Large intestine (tissue), 3 donors: ENCODE measurements at regions not wholly inside any gene's neighbourhood (a gene's known extent, or its start where the extent isn't known, plus 50 kb on each side); places are given as distances from the start of the nearest gene placed in this dataset.
"Not testable (repeated sequence)": the region's sequence is repeated elsewhere in the genome, so short reads cannot be mapped to it uniquely, and the experiment has no call there.

Experiments
- DNase-seq, 2 donors: peaks; one replicate each; pipeline versions ENCODE4 v3.0.0 to v3.0.0-alpha.2; 2013
- H3K27ac ChIP-seq: one replicate; pipeline ENCODE4 v1.5.1; 2013; ENCODE audit warnings: low read length
- H3K27me3 ChIP-seq: 2 replicates; pipeline ENCODE4 v1.6.1; 2013; ENCODE audit warnings: low read length; ENCODE audit not compliant: control insufficient read depth, insufficient read depth
- H3K36me3 ChIP-seq: 2 replicates; pipeline ENCODE4 v1.6.1; 2013; ENCODE audit warnings: low read length; ENCODE audit not compliant: control insufficient read depth, insufficient read depth
- H3K4me1 ChIP-seq: one replicate; pipeline ENCODE4 v1.6.1; 2013; ENCODE audit warnings: low read length; ENCODE audit not compliant: control insufficient read depth, insufficient read depth
- H3K4me3 ChIP-seq: one replicate; pipeline ENCODE4 v1.5.1; 2013; ENCODE audit warnings: low read length
- H3K9me3 ChIP-seq: one replicate; pipeline ENCODE4 v1.6.1; 2013; ENCODE audit warnings: mild to moderate bottlenecking, low read depth, low read length, moderate library complexity; ENCODE audit not compliant: control insufficient read depth
- WGBS: methylation state at CpG from one replicate; pipeline ENCODE4 v1.1.5; 2013; ENCODE audit warnings: low lambda C conversion rate; ENCODE audit not compliant: insufficient coverage; 5-methylcytosine and 5-hydroxymethylcytosine counted together

GRCh38 chr18:70558371-70558770 lies 269.5 kb downstream of the SOCS6 start:
- no peak overlapping the region for H3K27ac ChIP-seq
- no peaks in the 10 kb centered on the region for H3K4me1 ChIP-seq
- no peaks in the 10 kb centered on the region for H3K27me3 ChIP-seq
- no peak overlapping the region for H3K4me3 ChIP-seq
- no peak for DNase-seq
- 100% methylated on average over 1 of the region's 1 CpG for WGBS
- H3K9me3 ChIP-seq = no peaks in the 10 kb centered on the region
- no peaks in the 10 kb centered on the region for H3K36me3 ChIP-seq

DNA sequence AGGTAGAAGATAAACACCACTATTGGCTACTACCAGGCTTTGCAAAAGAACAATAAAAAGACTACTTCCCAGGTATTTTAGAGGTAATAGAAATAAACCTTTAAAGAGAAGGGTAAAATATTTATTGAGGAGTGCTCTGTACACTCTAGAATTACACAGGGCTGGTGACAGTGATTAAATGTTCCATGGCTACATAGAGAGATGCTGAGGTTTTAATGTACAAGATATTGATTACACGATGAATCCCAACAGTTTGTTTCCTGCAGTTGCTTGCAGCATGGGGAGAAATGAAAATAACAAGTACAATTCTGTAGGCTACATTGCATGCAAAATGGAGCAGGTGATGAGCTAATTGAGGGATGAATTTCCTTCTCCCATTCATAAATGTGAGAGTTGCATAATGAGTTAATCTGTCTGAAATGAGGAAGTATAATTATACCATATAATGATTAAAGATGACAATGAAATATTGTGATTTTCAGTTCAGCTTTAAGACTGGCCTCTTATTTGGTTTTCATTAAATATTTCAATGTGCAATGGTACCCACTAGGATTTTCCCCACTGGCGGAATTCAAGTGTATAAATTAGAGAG lies 266.1 kb downstream of the SOCS6 start:
- Histone ChIP-seq H3K27ac (no peak overlapping the region), H3K4me3 (no peak overlapping the region), H3K27me3 (no peaks in the 10 kb centered on the region), H3K9me3 (no peaks in the 10 kb centered on the region), H3K36me3 (no peaks in the 10 kb centered on the region), H3K4me1 (no peaks in the 10 kb centered on the region)
- WGBS = 100% methylated on average over 1 of the region's 2 CpGs
- no peak for DNase-seq

GRCh38 chr18:70553936-70554260 lies 265.1 kb downstream of the SOCS6 start:
- no peaks in the 10 kb centered on the region for H3K4me1 ChIP-seq
- no CpG with 5 or more reads among the region's 3 CpGs for WGBS

GRCh38 chr18:70553245-70553935 lies 264.5 kb downstream of the SOCS6 start:
- H3K4me1 ChIP-seq = no peaks in the 10 kb centered on the region
- no peaks in the 10 kb centered on the region for H3K36me3 ChIP-seq
- WGBS = no CpG with 5 or more reads among the region's 10 CpGs
- H3K4me3 ChIP-seq = no peak overlapping the region
- no peaks in the 10 kb centered on the region for H3K27me3 ChIP-seq
- DNase-seq = no peak
- no peaks in the 10 kb centered on the region for H3K9me3 ChIP-seq
- no peak overlapping the region for H3K27ac ChIP-seq

More at GRCh38 chr18:70553936-70554260, 265.1 kb downstream of the SOCS6 start:
- no peak for DNase-seq
- Histone ChIP-seq H3K9me3 (no peaks in the 10 kb centered on the region), H3K36me3 (no peaks in the 10 kb centered on the region), H3K27me3 (no peaks in the 10 kb centered on the region), H3K4me3 (no peak overlapping the region), H3K27ac (no peak overlapping the region)

DNA sequence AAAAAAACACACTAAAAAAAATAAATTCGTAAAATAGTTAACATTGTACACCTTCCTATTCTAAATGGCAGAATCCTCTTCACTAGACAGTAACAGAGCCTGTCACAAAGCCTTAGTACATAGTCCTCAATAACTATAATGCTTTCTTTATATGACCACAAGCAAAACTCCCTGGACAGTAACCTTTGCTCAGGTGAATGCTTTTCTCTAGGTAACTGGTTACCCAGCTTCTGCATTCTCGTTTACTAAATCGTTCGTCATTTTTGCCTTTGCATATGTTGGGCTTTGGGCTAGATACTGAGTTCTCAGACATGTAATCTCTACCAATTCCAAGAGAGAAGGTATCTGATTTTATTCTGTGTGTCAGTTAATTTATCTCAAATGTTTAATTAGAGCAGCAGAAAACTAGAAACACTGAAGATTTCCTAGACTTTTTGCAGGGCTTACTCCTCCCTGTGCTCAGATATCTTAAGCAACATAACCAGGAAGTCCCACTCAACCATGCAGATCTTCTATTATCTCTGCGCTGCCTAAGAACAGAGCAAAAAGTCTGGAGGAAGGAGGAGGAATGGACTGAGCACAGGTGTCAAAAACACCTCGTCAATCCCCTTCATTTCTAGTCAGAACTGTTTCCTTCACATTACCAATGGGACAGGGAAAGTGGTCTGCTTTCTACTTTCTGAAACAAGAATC lies 247.7 kb downstream of the SOCS6 start:
- WGBS = 57% methylated on average over 1 of the region's 6 CpGs
- H3K27ac ChIP-seq = no peak overlapping the region

DNA sequence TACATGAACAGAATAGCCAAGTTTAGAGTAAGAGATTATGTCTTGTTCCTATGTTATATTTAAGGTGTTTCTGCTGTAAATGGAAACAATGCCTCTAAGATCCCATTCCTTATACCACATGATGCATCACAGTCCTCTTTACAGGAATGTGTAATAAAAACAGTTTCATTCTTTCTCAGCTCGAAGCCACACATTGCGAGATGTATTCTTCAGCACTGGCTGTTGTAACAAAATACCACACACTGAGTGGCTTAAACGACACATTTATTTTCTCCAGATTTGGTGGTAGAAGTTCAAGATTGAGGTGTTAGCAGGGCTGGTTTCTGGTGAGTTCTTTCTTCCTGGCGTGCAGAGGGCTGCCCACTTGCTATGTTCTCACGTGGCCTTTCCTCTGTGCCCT lies 246.2 kb downstream of the SOCS6 start:
- 80% methylated on average over 1 of the region's 5 CpGs for WGBS

More for the DNA sequence above, 247.7 kb downstream of the SOCS6 start:
- Histone ChIP-seq H3K4me3 (no peak overlapping the region), H3K9me3 (no peaks in the 10 kb centered on the region), H3K27me3 (no peaks in the 10 kb centered on the region), H3K36me3 (no peaks in the 10 kb centered on the region), H3K4me1 (no peaks in the 10 kb centered on the region)
- peak; percentile 35 to 79 for DNase-seq

DNA sequence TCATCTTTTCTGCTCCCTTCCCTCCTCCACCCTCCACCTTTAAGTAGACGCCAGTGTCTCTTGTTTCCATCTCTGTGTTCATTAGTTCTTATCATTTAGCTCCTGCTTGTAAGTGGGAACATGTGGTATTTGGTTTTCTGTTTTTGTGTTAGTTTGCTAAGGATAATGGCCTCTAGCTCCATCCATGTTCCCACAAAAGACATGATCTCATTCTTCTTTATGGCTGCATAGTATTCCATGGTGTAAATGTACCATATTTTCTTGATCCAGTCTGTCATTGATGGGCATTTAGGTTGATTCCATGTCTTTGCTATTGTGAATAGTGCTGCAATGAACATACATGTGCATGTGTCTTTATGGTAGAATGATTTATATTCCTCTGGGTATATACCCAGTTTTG lies 236.5 kb downstream of the SOCS6 start:
- not testable (repeated sequence) for H3K9me3 ChIP-seq

More for the DNA sequence above, 246.2 kb downstream of the SOCS6 start:
- no peak overlapping the region for H3K4me3 ChIP-seq
- DNase-seq = peak in 1 of 2 donors; percentile 25
- H3K4me1 ChIP-seq = no peaks in the 10 kb centered on the region
- H3K36me3 ChIP-seq = no peaks in the 10 kb centered on the region
- no peaks in the 10 kb centered on the region for H3K9me3 ChIP-seq
- H3K27ac ChIP-seq = no peak overlapping the region
- no peaks in the 10 kb centered on the region for H3K27me3 ChIP-seq

GRCh38 chr18:70523792-70524182 lies 234.9 kb downstream of the SOCS6 start:
- H3K27ac ChIP-seq = no peak overlapping the region
- H3K4me3 ChIP-seq = no peak overlapping the region
- H3K4me1 ChIP-seq = no peaks in the 10 kb centered on the region
- H3K9me3 ChIP-seq = no peaks in the 10 kb centered on the region
- DNase-seq = peak in 1 of 2 donors; percentile 19
- no peaks in the 10 kb centered on the region for H3K36me3 ChIP-seq
- no peaks in the 10 kb centered on the region for H3K27me3 ChIP-seq
- no CpG with 5 or more reads among the region's 3 CpGs for WGBS

More for the DNA sequence above, 236.5 kb downstream of the SOCS6 start:
- H3K36me3 ChIP-seq, DNase-seq, H3K27ac ChIP-seq, H3K4me1 ChIP-seq, H3K4me3 ChIP-seq, H3K27me3 ChIP-seq: not testable (repeated sequence)
- WGBS = 100% methylated on average over 1 of the region's 1 CpG

GRCh38 chr18:70523035-70523791 lies 234.4 kb downstream of the SOCS6 start:
- Histone ChIP-seq H3K27ac (no peak overlapping the region), H3K36me3 (no peaks in the 10 kb centered on the region), H3K4me3 (no peak overlapping the region), H3K4me1 (no peaks in the 10 kb centered on the region), H3K9me3 (no peaks in the 10 kb centered on the region), H3K27me3 (no peaks in the 10 kb centered on the region)
- DNase-seq = no peak
- WGBS = 83% methylated on average over 1 of the region's 7 CpGs

GRCh38 chr18:70522183-70522680 lies 233.4 kb downstream of the SOCS6 start:
- H3K9me3 ChIP-seq = no peaks in the 10 kb centered on the region
- no peaks in the 10 kb centered on the region for H3K27me3 ChIP-seq
- no peaks in the 10 kb centered on the region for H3K4me1 ChIP-seq
- H3K4me3 ChIP-seq = no peak overlapping the region
- H3K36me3 ChIP-seq = no peaks in the 10 kb centered on the region
- no peak for DNase-seq
- 50% methylated on average over 3 of the region's 5 CpGs for WGBS
- no peak overlapping the region for H3K27ac ChIP-seq
